ENCODE measurements at regions not wholly inside any gene's neighbourhood (a gene's known extent, or its start where the extent isn't known, plus 50 kb on each side); places are given as distances from the start of the nearest gene placed in this dataset.
"Not testable (repeated sequence)": the region's sequence is repeated elsewhere in the genome, so short reads cannot be mapped to it uniquely, and the experiment has no call there.

DNA sequence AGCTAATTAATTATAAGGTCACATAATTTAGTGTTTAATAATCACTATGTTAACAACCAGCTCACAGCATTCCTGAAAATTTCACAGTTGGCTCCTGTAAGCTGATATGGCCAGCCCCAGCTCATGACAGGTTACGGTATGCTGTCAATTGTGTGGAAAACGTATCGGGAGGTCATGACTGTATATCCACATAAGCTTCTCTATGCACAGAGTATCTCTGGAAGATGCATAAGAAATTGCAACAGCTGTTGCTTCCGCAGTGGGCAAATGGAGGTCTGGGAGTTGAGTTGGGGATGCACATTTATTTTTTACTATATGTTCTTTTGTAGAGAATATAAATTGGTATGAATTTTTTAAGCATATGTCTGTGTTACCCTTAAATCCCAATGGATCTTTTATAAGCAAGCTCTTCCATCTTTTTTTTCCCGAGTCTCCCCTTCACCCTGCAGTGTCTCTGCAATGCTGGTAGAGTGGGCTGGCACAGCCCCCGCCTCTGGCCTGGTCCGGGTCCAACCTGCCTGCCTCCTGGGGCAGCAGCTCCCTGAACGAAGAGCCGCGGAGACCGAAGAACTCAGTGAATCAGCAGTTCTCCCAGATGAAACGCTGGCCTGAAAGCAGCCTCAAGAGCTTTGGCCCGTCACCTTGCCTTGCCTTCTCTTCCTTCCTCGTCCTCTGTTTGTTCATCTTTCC is 139.9 kb upstream of the CDYL start:
- DNase-seq (no peak), ATAC-seq (replicated peaks) (no peak)
- no peak overlapping the region for H3K4me3 Mint-ChIP-seq
- H3K36me3 Mint-ChIP-seq: peaks cover 0 to 7% of the 10 kb centered on the region in 2 donors
- H3K4me1 Mint-ChIP-seq: peaks cover 15 to 21% of the 10 kb centered on the region in 2 donors
- H3K27me3 Mint-ChIP-seq: peaks cover 12 to 16% of the 10 kb centered on the region in 2 donors
- peak overlapping the region; percentile 88 for H3K27ac Mint-ChIP-seq
- peaks cover 5 to 17% of the 10 kb centered on the region in 2 donors for H3K9me3 Mint-ChIP-seq

DNA sequence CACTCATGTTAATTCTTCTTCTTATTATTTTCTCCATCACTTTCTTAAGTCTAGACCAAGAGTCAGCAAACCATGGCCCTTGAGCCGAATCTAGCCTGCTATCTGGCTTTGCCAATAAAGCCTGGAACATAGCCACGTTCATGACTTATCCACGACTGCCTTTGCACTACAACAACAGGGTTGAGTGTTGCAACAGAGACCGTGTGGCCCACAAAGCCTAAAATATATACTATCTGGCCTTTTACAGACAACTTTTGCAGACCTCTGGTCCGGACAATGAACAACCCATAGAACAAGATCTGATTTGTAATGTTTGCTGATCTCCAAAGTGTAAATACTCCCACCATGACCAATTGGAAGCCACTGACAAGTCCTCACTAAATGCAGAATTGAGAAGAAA is 140.5 kb upstream of the CDYL start:
- Mint-ChIP-seq H3K27me3 (peaks cover 12 to 16% of the 10 kb centered on the region in 2 donors), H3K36me3 (peaks cover 0 to 7% of the 10 kb centered on the region in 2 donors), H3K9me3 (peaks cover 7 to 20% of the 10 kb centered on the region in 2 donors), H3K4me3 (no peak overlapping the region), H3K27ac (no peak overlapping the region), H3K4me1 (peaks cover 15 to 21% of the 10 kb centered on the region in 2 donors)
- ATAC-seq (replicated peaks) (no peak), DNase-seq (no peak)

DNA sequence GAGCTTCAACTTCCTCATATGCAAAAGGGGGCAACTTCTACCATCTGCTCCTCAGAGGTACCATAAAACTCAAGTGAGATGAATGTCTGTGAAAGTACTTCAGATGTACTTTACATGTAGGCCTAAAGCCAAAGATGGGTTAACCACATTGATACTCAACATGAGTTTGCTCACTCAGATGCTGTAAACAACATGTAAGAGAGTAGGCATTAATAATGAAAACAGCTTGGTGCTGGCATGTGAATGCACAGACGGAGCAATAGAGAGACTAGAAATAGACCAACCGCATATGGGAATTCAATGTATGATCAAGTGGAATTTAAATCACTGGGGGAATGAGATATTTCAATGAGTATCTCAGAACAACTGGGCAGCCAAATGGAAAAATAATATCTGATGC is 143.8 kb upstream of the CDYL start:
- H3K27me3 Mint-ChIP-seq: peaks cover 0 to 6% of the 10 kb centered on the region in 2 donors
- H3K27ac Mint-ChIP-seq: no peak overlapping the region
- no peak for ATAC-seq (replicated peaks)
- no peak overlapping the region for H3K4me3 Mint-ChIP-seq
- H3K9me3 Mint-ChIP-seq: peaks cover 13 to 14% of the 10 kb centered on the region in 2 donors
- peaks cover 4 to 6% of the 10 kb centered on the region in 2 donors for H3K4me1 Mint-ChIP-seq
- peaks cover 2 to 10% of the 10 kb centered on the region in 2 donors for H3K36me3 Mint-ChIP-seq
- no peak for DNase-seq

DNA sequence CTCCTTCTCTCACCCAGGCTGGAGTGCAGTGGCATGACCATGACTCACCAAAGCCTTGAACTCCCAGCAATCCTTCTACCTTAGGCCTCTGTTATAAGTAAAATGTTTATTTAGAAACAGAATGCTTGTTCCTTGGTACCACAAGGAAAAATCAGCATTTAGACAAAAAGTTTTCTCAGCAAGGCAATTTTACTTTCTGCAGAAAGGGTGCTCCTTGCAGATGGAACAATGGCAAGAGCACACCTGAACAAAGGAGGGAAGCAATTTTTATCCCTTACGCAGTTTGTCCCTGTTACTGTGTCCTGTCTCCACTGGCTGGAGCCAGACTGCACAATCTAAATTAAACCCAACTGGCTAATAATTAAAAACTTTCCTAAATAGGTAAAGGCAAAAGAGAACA is 146.4 kb upstream of the CDYL start:
- ATAC-seq (replicated peaks); H3K27me3 Mint-ChIP-seq; H3K4me3 Mint-ChIP-seq; H3K27ac Mint-ChIP-seq; DNase-seq; H3K36me3 Mint-ChIP-seq; H3K9me3 Mint-ChIP-seq; H3K4me1 Mint-ChIP-seq: not testable (repeated sequence)

DNA sequence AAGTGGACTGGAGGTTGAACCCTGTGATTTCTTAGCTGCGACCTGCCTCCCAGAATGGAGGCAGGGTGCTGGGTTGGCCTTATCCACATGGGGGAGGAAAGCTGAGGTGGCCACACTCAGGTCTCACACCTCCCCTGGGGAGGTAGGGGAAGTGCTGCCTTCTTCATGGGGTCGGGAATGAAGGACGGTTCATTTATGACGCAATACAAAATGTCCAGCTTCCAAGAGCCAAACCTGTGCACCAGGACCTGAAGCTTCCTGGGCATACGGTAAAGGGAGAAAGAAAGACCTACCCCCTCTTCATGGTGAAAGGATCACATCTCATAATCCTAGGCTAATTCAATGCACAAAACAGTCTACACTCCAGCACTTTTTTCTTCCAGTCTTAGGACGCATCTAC is 150.6 kb upstream of the CDYL start:
- Mint-ChIP-seq H3K36me3 (peaks cover 2 to 5% of the 10 kb centered on the region in 2 donors), H3K27me3 (no peaks in the 10 kb centered on the region), H3K9me3 (peaks cover 5 to 6% of the 10 kb centered on the region in 2 donors), H3K27ac (no peak overlapping the region), H3K4me1 (peaks cover under 1 to 3% of the 10 kb centered on the region in 2 donors), H3K4me3 (no peak overlapping the region)
- no peak for DNase-seq
- no peak for ATAC-seq (replicated peaks)

DNA sequence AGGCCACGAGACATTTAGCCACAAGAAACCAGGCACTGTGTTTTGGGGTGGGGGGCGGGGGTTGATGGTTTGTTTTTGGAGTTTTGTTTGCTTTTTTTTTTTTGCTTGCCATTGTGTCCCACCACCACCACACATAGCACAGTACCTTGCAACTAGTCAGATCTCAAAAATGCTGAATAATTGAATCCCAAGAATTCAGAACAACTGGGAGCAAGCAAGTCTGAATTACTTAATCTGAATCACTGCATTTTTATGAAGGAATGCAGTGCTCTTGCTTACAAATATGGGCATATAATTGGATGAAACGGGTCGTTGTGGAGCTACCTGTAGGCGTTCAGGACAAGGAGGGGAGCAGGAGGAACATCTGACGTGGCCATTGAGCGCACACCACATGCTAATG is 151.5 kb upstream of the CDYL start:
- H3K27me3 Mint-ChIP-seq: no peaks in the 10 kb centered on the region
- DNase-seq: no peak
- H3K27ac Mint-ChIP-seq: no peak overlapping the region
- H3K4me3 Mint-ChIP-seq: no peak overlapping the region
- H3K36me3 Mint-ChIP-seq: peaks cover 2 to 5% of the 10 kb centered on the region in 2 donors
- peaks cover 3 to 6% of the 10 kb centered on the region in 2 donors for H3K4me1 Mint-ChIP-seq
- ATAC-seq (replicated peaks): no peak
- peaks cover 0 to 4% of the 10 kb centered on the region in 2 donors for H3K9me3 Mint-ChIP-seq

DNA sequence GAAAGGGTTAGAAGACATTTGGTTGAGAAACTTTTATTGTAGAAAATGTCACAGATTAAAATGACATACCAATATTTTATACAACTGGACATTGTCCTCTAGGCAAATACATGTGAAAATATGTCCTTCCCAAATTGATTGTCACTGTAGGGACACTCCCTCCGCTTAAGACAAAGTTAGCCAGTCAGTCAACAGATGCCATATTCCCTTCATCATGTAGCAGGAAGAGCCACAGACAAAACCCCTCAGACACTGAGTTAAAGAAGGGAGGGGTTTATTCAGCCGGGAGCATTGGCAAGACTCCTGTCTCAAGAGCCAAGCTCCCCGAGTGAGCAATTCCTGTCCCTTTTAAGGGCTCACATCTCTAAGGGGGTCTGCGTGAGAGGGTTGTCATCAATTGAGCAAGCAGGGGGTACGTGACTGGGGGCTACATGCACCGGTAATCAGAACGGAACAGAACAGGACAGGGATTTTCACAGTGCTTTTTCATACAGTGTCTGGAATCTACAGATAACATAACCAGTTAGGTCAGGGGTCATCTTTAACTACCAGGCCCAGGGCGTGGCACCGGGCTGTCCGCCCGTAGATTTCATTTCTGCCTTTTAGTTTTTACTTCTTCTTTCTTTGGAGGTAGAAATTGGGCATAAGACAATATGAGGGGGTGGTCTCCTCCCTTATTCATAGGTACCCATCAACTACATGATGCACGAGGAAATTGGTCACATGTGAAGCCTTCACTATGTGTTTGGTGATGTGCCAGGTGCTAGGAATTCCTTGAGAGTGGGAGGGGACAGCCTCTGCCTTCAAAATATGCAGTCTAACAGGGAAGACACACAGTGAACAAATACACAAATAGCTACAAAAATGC is 155.7 kb upstream of the CDYL start:
- no peak for DNase-seq
- no peaks in the 10 kb centered on the region for H3K36me3 Mint-ChIP-seq
- H3K4me3 Mint-ChIP-seq: no peak overlapping the region
- peak overlapping the region; percentile 32 for H3K27ac Mint-ChIP-seq
- no peak for ATAC-seq (replicated peaks)
- peaks cover 3 to 6% of the 10 kb centered on the region in 2 donors for H3K4me1 Mint-ChIP-seq
- peaks cover 0 to 5% of the 10 kb centered on the region in 2 donors for H3K27me3 Mint-ChIP-seq
- H3K9me3 Mint-ChIP-seq: no peaks in the 10 kb centered on the region

DNA sequence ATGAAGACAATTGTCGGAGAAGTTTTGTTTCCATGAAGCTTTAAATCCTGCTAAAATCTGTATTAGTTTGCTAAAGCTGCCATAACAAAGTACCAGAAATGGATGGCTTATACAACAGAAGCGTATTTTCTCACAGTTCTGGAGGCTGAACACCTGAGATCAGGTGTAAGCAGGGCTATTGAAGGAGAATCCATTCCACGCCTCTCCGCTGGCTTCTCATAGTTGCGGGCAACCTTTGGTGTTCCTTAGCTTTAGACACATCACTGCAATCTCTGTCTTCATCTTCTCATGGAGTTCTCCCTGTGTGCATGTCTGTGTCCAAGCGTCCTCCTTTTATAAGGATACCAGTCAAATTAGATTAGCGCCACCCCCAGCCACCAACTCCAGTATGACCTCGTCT is 159.9 kb upstream of the CDYL start:
- Mint-ChIP-seq H3K9me3 (peaks cover 3 to 6% of the 10 kb centered on the region in 2 donors), H3K36me3 (peaks cover 0 to 3% of the 10 kb centered on the region in 2 donors), H3K27me3 (peaks cover 5 to 15% of the 10 kb centered on the region in 2 donors), H3K4me1 (peaks cover 9 to 31% of the 10 kb centered on the region in 2 donors), H3K4me3 (no peak overlapping the region), H3K27ac (no peak overlapping the region)
- ATAC-seq (replicated peaks) (no peak), DNase-seq (no peak)

DNA sequence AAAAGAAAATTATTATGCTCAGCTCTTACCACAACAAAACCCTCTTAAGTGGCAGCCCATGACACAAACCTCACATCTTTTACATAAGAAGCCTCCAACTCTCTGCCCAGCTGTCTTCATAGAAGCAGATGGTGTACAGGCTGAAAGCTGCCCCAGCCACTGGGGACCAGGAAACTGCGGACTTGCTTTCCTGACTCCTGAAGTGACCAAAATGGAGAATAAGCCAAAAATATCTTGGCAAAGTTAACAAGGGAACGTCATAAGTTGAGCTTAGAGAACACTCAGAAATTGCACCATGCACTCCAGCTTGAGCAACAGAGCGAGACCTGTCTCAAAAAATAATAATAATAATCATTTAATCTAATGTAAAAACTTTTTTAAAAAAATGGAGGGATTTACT is 160.3 kb upstream of the CDYL start:
- DNase-seq (no peak), ATAC-seq (replicated peaks) (no peak)
- Mint-ChIP-seq H3K27ac (no peak overlapping the region), H3K36me3 (peaks cover 0 to 3% of the 10 kb centered on the region in 2 donors), H3K9me3 (peaks cover 3 to 6% of the 10 kb centered on the region in 2 donors), H3K4me3 (no peak overlapping the region), H3K27me3 (peaks cover 8 to 19% of the 10 kb centered on the region in 2 donors), H3K4me1 (peaks cover 12 to 35% of the 10 kb centered on the region in 2 donors)

DNA sequence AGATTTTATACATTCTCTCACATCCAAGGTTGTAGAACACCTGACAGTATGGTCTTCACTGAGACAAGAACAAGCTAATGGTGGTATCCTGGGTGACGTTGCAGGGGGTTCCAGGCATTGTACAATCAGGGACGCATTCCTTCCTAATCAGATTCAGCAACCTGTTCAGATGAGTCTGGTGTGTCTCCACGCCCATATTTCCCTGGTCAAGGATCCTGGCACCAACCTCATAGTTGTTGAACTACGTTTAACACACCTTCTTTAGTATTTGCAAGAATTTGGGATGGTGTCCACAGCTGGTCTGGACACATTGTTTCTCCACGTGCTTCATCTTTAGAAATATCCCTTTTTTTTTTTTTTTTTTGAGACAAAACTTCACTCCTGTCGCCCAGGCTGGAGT is 161.0 kb upstream of the CDYL start:
- Mint-ChIP-seq H3K27me3 (peaks cover 14 to 22% of the 10 kb centered on the region in 2 donors), H3K9me3 (peaks cover 3 to 6% of the 10 kb centered on the region in 2 donors), H3K4me3 (no peak overlapping the region), H3K4me1 (peaks cover 11 to 36% of the 10 kb centered on the region in 2 donors), H3K27ac (no peak overlapping the region), H3K36me3 (peaks cover 0 to 3% of the 10 kb centered on the region in 2 donors)
- DNase-seq (no peak), ATAC-seq (replicated peaks) (no peak)

DNA sequence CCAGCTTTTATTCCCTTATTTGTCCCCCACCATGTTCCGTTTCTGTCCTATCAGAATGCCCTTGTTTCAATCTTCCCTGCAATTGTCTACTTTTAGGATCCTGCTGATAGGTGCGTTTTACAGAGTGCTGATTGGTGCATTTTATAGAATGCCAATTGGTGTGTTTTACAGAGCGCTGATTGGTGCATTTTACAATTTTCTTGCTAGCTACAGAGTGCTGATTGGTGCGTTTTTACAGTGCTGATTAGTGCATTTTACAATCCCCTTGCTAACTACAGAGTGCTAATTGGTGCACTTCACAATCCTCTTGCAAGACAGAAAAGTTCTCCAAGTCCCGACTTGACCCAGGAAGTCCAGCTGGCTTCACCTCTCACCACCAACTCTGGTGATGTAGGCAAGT is 161.6 kb upstream of the CDYL start:
- peaks cover 0 to 3% of the 10 kb centered on the region in 2 donors for H3K36me3 Mint-ChIP-seq
- DNase-seq (no peak), ATAC-seq (replicated peaks) (no peak)
- peaks cover 3 to 6% of the 10 kb centered on the region in 2 donors for H3K9me3 Mint-ChIP-seq
- H3K27me3 Mint-ChIP-seq: peaks cover 17 to 22% of the 10 kb centered on the region in 2 donors
- peaks cover 11 to 37% of the 10 kb centered on the region in 2 donors for H3K4me1 Mint-ChIP-seq
- no peak overlapping the region for H3K27ac Mint-ChIP-seq
- no peak overlapping the region for H3K4me3 Mint-ChIP-seq

DNA sequence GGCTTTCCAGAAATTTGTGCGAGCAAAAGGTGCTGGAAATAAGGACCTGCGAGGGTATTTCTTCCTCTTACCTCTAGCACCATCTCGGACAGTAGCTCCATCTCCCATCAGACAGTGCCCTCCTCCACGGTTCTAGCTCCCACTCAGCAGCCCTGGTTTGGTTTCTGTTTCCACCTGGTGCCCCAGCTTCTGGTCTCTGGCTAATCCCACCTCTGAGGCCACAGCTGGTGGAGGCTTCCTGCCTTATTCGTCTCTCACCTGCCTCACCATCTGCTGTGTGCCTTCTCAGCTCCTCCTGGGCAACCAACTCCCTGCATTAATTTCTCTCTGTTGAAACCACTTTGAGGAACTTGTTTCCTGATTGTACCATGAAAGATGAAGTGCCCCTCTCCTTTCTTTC is 162.4 kb upstream of the CDYL start:
- Mint-ChIP-seq H3K9me3 (peaks cover 3 to 6% of the 10 kb centered on the region in 2 donors), H3K4me3 (no peak overlapping the region), H3K4me1 (peaks cover 12 to 37% of the 10 kb centered on the region in 2 donors), H3K27me3 (peaks cover 17 to 26% of the 10 kb centered on the region in 2 donors), H3K36me3 (peaks cover 0 to 3% of the 10 kb centered on the region in 2 donors), H3K27ac (no peak overlapping the region)
- ATAC-seq (replicated peaks): no peak
- DNase-seq: no peak

DNA sequence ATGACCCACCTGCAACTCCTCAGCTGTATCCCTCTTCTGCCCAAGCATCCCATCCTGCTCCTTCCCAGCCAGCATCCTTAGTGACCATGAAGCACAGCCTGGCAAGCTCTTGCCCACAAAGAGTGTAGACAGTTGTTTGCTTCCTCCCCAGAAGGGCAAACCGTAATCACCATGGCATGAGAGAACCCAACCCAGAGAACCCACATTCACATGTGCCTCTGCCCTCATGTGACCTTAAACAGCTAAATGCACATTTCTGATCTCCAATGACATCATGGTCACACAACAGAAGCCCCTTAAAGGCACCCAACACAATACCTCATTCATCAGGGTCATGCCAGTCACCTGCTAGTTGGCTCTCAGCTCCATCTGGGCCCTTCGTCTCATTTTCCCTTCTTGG is 162.8 kb upstream of the CDYL start:
- peaks cover 3 to 6% of the 10 kb centered on the region in 2 donors for H3K9me3 Mint-ChIP-seq
- ATAC-seq (replicated peaks) (peak; percentile 25 to 46), DNase-seq (no peak)
- H3K27ac Mint-ChIP-seq: no peak overlapping the region
- peaks cover 17 to 26% of the 10 kb centered on the region in 2 donors for H3K27me3 Mint-ChIP-seq
- H3K36me3 Mint-ChIP-seq: peaks cover 0 to 3% of the 10 kb centered on the region in 2 donors
- peaks cover 12 to 37% of the 10 kb centered on the region in 2 donors for H3K4me1 Mint-ChIP-seq
- no peak overlapping the region for H3K4me3 Mint-ChIP-seq

DNA sequence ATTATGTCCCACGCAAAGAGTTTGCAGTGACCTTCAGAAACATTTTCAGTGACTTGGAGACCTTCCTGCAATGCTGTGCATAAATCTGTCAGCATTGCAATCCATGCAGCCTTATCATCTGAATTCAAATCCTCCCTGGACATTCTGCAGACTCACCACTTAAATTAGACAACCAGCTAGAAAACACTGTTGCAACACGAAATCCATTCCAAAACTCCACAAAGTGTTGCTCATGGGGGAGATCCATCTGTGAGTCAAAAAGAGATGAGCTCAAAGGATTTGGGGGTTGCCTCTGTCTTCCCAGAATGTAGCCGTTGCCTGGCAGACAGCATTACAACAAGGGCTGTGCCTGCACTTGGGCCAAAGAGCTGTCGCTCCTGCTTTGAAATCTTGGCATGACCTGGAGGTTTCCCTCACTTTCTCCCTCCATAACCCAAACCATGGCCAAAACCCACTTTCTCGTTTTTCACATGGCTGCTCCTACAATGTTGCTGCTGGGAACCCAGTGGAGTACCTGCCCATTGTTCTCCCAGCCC is 163.5 kb upstream of the CDYL start:
- H3K27ac Mint-ChIP-seq: no peak overlapping the region
- H3K9me3 Mint-ChIP-seq: peaks cover 3 to 6% of the 10 kb centered on the region in 2 donors
- no peak overlapping the region for H3K4me3 Mint-ChIP-seq
- H3K27me3 Mint-ChIP-seq: peaks cover 17 to 26% of the 10 kb centered on the region in 2 donors
- ATAC-seq (replicated peaks) (no peak), DNase-seq (no peak)
- peaks cover 0 to 3% of the 10 kb centered on the region in 2 donors for H3K36me3 Mint-ChIP-seq
- H3K4me1 Mint-ChIP-seq: peaks cover 12 to 37% of the 10 kb centered on the region in 2 donors

Measured in stimulated activated naive B cell treated with anti-CD40 and anti-IgM and Interleukin-4, amounts not matched to agents 10 μg/mL and 1 μg/mL and 100 μg/mL, for 72 hours (primary cell).